GM21360 (cell line): ENCODE measurements at regions not wholly inside any gene's neighbourhood (a gene's known extent, or its start where the extent isn't known, plus 50 kb on each side); places are given as distances from the start of the nearest gene placed in this dataset.

Experiments used
- ATAC-seq: cut with Tn5 transposase; IDR thresholded peaks from one replicate; pipeline ENCODE4 v1.9.1; 2021; ENCODE audit warnings: mild to moderate bottlenecking, moderate library complexity; ENCODE audit not compliant: unreplicated experiment

GRCh38 chr5:100479079-100479688 lies 56.0 kb upstream of the FAM174A start:
- ATAC-seq, result peak; percentile 81

DNA sequence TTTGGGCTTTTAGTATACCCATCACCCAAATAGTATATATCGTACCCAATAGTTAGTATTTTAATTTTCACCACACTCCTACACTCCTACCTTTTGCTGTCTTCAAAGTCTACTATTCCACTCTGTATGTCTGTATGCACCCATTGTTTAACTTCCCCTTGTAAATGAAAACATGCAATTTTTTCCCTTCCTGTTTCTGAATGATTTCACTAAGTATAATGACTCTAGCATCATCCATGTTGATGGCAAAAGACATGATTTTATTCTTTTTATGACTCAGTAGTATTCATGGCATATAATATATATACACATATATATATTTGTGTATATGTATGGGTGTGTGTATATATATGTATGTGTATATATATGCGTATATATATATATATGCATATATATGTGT lies 63.1 kb upstream of the FAM174A start:
- no peak for ATAC-seq

DNA sequence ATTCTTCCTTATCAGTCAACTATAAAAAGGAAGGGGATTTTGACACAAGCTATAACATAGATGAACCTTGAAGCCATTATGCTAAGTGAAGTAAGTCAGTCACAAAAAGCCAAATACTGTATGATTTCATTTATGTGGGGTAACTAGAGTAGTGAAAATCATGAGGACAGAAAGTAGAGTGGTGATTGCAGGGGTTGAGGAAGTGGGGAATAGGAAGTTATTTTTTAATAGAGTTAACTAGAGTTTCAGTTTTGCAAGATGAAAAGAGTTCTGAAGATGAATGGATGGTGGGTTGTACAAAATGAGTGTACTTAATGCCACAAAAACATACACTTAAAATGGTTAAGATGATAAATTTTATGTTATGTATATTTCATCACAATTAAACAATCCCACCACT lies 65.4 kb upstream of the FAM174A start:
- peak; percentile 81 for ATAC-seq

- ATAC-seq, result no peak
Observed at GRCh38 chr5:100464418-100464817, 70.8 kb upstream of the FAM174A start.

DNA sequence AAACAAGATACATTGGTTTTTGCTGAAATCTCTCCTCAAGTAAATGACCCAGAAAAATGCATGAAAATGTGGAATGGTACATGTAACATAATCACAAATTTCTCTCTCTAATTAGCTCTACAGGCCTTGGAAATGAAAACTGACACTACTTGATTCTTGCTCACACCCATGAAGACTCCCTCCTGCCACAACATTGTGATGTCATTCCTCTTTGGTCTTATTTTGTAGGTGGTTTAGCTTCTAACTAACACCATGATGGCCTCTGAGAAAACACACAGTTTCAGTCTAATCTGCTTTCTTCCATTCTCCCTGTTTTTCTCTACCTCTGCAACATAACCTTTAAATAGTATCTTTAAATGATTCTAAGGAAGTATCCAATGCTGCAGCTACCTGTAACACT lies 78.6 kb upstream of the FAM174A start:
- ATAC-seq, result no peak

DNA sequence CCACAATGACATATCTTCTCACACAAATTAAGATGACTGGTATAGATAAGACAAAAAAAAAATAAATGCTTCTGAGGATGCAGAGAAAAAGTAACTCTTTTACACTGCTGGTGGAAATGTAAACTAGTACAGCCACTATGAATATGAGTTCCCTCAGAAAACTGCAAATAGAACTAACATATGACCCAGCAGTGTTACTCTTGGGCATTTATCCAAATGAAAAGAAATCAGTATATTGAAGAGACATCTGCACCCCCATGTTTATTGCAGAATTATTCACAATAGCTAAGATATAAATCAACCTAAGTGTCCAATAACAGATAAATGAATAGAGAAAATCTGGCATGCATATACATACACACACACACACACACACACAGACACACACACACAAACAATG lies 83.0 kb upstream of the FAM174A start:
- no peak for ATAC-seq

GRCh38 chr5:100448111-100448528 lies 87.1 kb upstream of the FAM174A start:
- ATAC-seq, result no peak

GRCh38 chr5:100446879-100447430 lies 88.2 kb upstream of the FAM174A start:
- ATAC-seq, result no peak

- ATAC-seq, result no peak
Observed at GRCh38 chr5:100444961-100445360, 90.2 kb upstream of the FAM174A start.

GRCh38 chr5:100434815-100435214 lies 100.4 kb upstream of the FAM174A start:
- no peak for ATAC-seq

DNA sequence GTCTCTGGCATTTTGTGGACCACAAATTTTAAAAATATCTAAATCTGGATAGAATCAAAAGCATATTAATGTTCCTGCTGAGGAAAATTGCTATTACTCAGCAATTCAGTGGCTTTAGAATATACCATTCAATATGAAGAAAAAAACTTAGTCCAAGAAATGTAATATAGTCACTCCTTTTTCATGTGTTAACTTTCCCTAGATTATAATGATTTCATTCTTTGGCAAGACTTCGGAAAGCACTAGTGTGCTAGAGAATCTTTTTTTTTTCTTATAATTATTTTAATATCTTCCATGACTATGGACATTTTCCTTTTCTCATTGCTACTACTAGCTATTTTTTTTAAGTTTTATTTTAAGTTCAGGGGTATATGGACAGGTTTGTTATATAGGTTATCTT lies 102.4 kb upstream of the FAM174A start:
- no peak for ATAC-seq

- peak; percentile 87 for ATAC-seq
Observed at GRCh38 chr5:100430268-100431195, 104.6 kb upstream of the FAM174A start.

- ATAC-seq, result no peak
Observed at GRCh38 chr5:100424787-100425186, 110.4 kb upstream of the FAM174A start.

DNA sequence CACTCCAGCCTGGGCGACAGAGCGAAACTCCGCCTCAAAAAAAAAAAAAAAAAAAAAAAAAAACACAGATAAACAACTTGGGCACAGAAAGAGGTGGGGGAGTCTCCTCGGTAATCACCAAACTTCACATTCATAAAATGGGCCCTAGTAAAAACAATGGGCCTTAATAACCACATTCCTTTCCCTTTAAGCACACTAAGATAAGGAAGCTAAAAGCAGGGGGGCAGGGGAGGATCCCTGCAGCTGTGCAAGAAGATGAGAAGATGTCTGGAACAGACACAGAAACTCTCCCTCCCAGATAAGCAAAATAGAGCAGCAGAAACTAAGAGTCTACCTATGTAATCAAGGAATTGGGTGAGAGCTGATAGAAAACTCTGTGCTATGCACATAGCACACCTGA lies 111.2 kb upstream of the FAM174A start:
- no peak for ATAC-seq

- no peak for ATAC-seq
Observed at GRCh38 chr5:100423330-100423729, 111.8 kb upstream of the FAM174A start.

GRCh38 chr5:100421360-100421759 lies 113.8 kb upstream of the FAM174A start:
- no peak for ATAC-seq

DNA sequence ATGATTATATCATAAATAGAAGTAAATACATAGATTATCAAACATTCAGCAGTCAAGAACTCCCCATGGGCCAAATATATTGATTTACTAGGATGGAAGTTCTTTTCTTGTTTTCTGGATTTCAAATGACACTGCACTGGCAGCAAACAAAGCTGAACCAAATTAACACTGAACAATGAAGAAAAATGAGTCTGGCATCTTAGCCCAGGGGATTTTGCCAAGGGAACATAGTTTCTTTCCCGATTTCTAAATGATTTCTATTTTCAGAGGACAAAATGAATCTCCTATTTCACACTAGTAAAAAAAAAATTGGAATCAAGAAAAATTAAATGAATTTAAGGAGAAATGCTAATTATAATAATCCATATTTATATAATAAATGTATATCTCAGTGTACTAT lies 116.9 kb upstream of the FAM174A start:
- ATAC-seq, result no peak

DNA sequence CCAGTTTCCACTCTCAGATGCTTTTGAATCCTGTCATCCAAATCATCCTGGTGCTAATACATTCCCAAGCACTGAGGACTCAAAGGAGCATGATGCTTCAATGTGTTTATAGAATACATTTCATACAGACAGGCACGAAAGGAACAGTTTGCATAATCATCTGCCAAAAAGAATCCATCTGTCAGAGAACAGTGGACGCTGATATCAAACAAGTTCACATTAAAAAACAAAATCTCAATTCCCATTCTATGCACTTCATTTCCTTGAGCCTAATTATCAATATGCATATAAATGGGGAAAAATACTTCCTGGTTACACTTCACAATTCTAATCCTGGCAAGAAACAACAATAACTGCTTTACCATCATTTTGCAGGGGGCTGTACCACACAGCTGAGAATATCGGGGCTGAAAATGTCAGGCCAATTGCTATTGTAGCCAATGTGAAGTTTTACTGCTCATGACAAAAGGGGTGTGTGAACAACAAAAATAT lies 125.5 kb upstream of the FAM174A start:
- no peak for ATAC-seq

DNA sequence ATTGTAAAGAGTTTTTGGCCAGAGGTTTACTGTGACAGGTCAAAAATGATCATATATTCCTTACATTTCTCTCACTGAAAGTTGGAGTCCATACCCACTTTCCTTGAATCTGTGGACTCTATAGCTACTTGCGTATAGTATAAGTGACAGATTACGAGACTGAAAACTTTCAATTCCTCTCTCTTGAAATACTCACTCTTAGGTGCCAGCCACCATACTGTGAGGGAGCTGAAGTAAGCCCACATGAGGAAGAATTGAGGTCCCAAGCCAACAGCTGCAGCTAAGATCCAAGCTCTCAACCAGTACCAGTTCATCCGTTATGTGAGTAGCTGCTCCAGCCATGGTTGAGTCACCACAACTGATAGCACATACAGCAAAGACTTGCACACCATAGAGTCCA lies 128.1 kb upstream of the FAM174A start:
- no peak for ATAC-seq

DNA sequence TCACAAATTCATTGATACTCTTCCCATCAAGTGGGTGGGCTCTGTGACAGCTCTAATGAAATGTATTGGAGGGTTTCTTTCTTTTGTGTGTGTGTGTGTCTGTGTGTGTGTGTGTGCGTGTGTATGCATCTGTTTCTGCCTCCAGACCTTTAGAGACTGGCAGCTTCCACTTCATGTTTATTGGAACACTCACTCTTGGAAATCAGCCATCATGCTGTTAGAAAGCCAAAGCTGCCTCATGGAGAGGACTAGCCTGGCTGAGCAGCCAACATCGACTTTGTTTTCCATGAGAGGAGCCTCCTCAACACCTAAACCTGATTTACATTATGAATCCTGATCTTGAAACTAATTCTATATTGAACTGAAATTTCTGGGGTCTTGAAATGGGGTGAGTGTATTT lies 128.5 kb upstream of the FAM174A start:
- ATAC-seq, result no peak

DNA sequence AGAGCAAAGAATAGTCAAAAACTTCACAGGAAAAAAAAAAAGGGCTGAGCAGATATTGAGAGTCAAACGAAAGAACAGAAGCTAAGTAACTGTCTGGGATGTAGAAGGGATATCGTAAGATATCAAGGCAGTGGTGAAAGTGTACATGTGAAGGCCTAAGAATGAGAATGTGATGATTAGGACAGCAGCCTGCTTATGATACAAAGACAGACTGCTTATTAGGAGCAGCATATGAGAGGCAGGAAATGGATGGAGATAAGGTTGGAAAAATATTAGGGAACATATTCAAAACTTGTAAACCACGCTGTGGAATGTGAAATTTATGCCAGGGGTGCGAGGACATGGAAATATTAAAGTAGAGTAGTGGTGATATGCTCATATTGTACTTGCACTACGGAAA lies 133.1 kb upstream of the FAM174A start:
- ATAC-seq, result no peak

DNA sequence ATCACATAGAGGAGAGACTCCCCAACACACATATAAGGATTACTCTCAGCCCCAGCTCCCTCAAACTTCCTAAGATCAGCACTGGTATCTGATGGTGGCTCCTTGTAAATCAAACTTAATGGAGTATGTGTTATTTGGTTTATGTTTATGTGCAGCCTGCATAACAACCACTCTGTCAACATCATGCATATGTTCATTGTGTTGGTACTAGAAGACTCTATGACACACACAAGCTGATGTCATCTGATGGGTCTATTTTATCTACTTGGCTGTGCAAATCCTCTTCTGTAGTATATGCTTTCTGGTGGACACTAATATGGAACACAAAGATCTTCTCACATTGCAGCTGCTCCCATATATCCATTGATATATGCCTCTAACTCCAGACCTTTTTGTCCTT lies 134.0 kb upstream of the FAM174A start:
- ATAC-seq, result no peak
